Osteoblast (primary cell): ENCODE measurements at regions not wholly inside any gene's neighbourhood (a gene's known extent, or its start where the extent isn't known, plus 50 kb on each side); places are given as distances from the start of the nearest gene placed in this dataset.
A peak's percentile ranks its signal among the peaks of the same experiment; 100 is the strongest.

Source experiments
- DNase-seq: peaks from one replicate; pipeline ENCODE4 v3.0.0; 2011; ENCODE audit warnings: low spot score, mixed read lengths; ENCODE audit not compliant: insufficient read length; ENCODE audit errors: missing footprints
- H2AFZ ChIP-seq: 2 replicates; pipeline ENCODE4 v1.6.0; 2011; ENCODE audit warnings: mild to moderate bottlenecking, low read length
- H3K27ac ChIP-seq: 2 replicates; pipeline ENCODE4 v1.5.1; 2011; ENCODE audit warnings: mild to moderate bottlenecking, low read depth, low read length, moderate library complexity
- H3K27me3 ChIP-seq: 2 replicates; pipeline ENCODE4 v1.6.0; 2012; ENCODE audit warnings: mild to moderate bottlenecking, control low read depth, inconsistent platforms, low read length, moderate library complexity; ENCODE audit not compliant: insufficient read depth
- H3K36me3 ChIP-seq: 2 replicates; pipeline ENCODE4 v1.5.1; 2011; ENCODE audit warnings: mild to moderate bottlenecking, low read length, control low read depth, moderate library complexity; ENCODE audit not compliant: insufficient read depth
- H3K4me1 ChIP-seq: 2 replicates; pipeline ENCODE4 v1.5.1; 2011; ENCODE audit warnings: mild to moderate bottlenecking, low read length, control low read depth, moderate library complexity; ENCODE audit not compliant: insufficient read depth
- H3K4me2 ChIP-seq: 2 replicates; pipeline ENCODE4 v1.6.0; 2011; ENCODE audit warnings: mild to moderate bottlenecking, low read length; ENCODE audit not compliant: insufficient read depth
- H3K4me3 ChIP-seq: fragments of 200-600 bp; sonication (generic); 3 replicates; pipeline ENCODE4 v1.5.1; 2012; ENCODE audit warnings: mild to moderate bottlenecking, low read length, inconsistent platforms; ENCODE audit not compliant: insufficient read depth
- H3K79me2 ChIP-seq: 2 replicates; pipeline ENCODE4 v1.6.0; 2012; ENCODE audit warnings: mild to moderate bottlenecking, low read length, control low read depth, inconsistent platforms; ENCODE audit not compliant: insufficient read depth
- H3K9me3 ChIP-seq: 2 replicates; pipeline ENCODE4 v1.5.1; 2011; ENCODE audit warnings: low read depth, low read length, control low read depth
- H4K20me1 ChIP-seq: 2 replicates; pipeline ENCODE4 v1.6.0; 2012; ENCODE audit warnings: mild to moderate bottlenecking, low read length, control low read depth; ENCODE audit not compliant: insufficient read depth
- TF ChIP-seq, protein P1 (sequence below): IDR thresholded peaks from 2 replicates; pipeline ENCODE4 v1.5.1; 2011; ENCODE audit warnings: mild to moderate bottlenecking, low read depth, low read length, moderate library complexity; ENCODE audit errors: extremely low read depth

DNA sequence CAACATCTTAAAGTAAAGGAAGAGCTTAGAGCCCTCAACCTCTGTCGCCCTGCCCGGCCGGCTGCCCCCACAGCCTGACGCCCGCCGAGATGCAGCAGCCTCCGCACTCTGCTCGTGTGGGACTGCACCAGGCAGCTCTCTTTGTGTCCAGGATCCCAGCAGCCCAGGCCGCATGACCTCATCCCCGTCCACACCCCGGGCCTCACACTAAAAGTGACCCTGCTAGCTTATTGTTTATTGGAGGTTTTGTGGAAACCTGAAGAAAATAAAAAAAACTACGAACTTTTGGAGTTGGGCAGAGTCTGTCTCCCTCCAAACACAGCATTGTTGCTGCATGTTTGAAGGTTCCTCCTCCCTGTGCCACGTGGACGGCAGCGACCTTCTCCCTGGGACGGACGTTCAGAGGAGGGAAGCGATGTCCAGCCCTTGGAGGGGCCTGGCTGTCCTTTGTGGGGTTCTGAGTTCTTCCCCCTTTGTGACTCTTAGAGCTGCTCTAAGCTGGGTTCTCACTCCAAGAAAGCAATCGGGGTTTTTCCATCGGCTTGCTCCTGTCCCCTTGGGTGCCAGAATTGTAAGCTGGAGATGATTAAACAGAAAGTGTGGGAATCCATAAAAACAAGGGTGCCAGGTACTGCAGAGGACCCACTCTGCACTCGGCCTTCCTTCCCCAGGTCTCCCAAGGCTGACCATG, 103.5 kb upstream of the COL5A1 start:
- Histone ChIP-seq H3K9me3 (no peaks in the 10 kb centered on the region), H3K4me3 (no peak overlapping the region), H2AFZ (no peak overlapping the region), H3K79me2 (no peaks in the 10 kb centered on the region), H3K4me2 (no peak overlapping the region), H3K4me1 (peaks cover 32% of the 10 kb centered on the region), H3K27ac (no peak overlapping the region), H4K20me1 (no peaks in the 10 kb centered on the region), H3K36me3 (no peaks in the 10 kb centered on the region), H3K27me3 (no peaks in the 10 kb centered on the region)
- peak; percentile 25 for DNase-seq
- TF ChIP-seq, protein P1, sequence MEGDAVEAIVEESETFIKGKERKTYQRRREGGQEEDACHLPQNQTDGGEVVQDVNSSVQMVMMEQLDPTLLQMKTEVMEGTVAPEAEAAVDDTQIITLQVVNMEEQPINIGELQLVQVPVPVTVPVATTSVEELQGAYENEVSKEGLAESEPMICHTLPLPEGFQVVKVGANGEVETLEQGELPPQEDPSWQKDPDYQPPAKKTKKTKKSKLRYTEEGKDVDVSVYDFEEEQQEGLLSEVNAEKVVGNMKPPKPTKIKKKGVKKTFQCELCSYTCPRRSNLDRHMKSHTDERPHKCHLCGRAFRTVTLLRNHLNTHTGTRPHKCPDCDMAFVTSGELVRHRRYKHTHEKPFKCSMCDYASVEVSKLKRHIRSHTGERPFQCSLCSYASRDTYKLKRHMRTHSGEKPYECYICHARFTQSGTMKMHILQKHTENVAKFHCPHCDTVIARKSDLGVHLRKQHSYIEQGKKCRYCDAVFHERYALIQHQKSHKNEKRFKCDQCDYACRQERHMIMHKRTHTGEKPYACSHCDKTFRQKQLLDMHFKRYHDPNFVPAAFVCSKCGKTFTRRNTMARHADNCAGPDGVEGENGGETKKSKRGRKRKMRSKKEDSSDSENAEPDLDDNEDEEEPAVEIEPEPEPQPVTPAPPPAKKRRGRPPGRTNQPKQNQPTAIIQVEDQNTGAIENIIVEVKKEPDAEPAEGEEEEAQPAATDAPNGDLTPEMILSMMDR = no peak

DNA sequence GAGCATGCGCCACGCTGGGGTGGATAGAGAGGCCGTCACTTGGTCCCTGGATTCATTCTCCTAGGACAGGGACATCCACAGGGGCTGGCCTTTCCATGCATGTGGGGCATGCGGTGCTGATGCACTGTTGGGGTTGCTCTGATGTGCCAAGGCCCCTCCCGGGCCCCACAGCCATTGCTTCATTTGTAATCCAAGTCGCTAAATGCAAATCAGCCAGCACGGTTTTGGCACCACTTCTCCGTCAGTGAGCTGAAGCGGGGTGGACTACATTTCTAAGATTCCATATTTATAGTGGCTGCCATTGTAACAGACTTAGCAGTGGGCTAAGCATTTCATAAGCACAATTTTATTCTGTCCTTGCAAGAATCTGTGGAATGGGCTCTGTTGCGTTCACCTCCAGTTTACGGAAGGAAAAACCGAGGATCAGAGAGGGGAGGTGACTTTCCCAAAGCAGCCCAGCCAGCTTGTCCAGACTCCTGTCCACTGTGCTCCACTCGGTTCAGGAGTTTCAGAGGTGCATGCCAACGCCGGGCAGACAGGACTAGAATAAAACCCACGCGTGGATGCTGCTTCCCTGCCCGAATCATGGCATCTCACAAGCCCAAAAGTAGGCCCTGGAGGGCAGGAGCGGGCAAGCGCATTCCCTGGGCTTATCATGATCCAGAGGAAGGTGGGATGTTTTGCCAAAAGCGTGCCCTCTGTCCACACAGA, 102.6 kb upstream of the COL5A1 start:
- Histone ChIP-seq H4K20me1 (no peaks in the 10 kb centered on the region), H3K4me1 (peaks cover 25% of the 10 kb centered on the region), H3K4me2 (no peak overlapping the region), H3K79me2 (no peaks in the 10 kb centered on the region), H3K27ac (no peak overlapping the region), H3K4me3 (no peak overlapping the region), H2AFZ (no peak overlapping the region), H3K27me3 (no peaks in the 10 kb centered on the region), H3K36me3 (no peaks in the 10 kb centered on the region), H3K9me3 (no peaks in the 10 kb centered on the region)
- TF ChIP-seq, protein P1 = no peak
- DNase-seq = peak; percentile 35

DNA sequence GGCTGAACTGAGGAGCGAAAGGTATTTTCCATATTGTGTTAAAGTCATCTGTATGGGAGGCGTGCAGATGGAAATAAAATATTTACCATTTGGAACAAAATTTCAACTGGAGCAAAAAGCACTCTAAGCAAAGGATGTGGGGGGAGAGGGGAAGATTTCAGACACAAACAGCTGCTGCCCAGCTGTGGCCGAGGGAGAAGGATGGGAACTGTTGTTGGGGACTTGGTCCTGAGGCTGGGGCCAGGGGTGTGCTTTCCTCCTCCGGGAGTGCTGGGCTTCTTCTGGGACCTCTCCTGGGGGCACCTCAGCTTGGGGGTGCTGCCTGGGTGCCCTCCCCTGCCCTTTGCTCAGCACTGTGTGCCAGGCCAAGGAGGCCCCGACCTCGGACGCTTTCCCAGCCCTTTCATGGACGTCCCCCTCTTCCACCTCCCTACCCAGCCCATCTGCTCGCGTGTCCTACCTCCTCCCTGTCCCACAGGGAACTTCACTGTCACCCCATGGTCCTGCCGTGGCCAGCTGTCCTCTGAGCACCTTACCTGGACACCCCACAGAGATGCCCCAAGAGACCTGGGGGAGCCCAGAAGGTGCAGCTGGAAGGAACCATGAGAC, 101.9 kb upstream of the COL5A1 start:
- DNase-seq = peak; percentile 74
- Histone ChIP-seq H3K27ac (no peak overlapping the region), H2AFZ (no peak overlapping the region)

More for the DNA sequence above, 101.9 kb upstream of the COL5A1 start:
- Histone ChIP-seq H3K4me3 (no peak overlapping the region), H3K36me3 (no peaks in the 10 kb centered on the region), H3K9me3 (no peaks in the 10 kb centered on the region), H4K20me1 (no peaks in the 10 kb centered on the region), H3K4me2 (no peak overlapping the region), H3K79me2 (no peaks in the 10 kb centered on the region), H3K4me1 (peaks cover 18% of the 10 kb centered on the region), H3K27me3 (no peaks in the 10 kb centered on the region)
- TF ChIP-seq, protein P1 = no peak
